ENCODE measurements at regions not wholly inside any gene's neighbourhood (a gene's known extent, or its start where the extent isn't known, plus 50 kb on each side); places are given as distances from the start of the nearest gene placed in this dataset.

DNA sequence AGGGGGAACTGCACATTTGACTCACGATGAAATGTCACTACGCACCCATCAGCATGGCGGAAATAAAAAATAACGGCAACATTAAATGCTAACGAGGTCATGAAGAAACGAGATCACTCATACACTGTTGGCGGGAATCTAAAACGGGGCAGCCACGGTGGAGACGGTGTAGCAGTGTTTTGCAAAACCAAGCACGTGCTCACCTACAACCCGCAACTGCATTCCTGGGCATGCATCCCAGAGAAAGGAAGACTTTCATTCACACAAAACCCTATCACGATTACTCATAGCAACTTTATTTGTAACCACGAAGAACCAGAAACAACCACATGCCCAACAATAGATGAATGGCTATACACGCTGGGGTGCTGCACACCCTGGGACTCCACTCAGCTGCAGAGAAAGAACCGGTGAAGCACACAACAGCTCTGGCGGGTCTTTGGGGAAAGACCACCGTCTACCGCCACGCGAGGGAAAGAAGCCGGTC is 77.0 kb downstream of the YTHDF1 start:
- TF ChIP-seq, protein P1, sequence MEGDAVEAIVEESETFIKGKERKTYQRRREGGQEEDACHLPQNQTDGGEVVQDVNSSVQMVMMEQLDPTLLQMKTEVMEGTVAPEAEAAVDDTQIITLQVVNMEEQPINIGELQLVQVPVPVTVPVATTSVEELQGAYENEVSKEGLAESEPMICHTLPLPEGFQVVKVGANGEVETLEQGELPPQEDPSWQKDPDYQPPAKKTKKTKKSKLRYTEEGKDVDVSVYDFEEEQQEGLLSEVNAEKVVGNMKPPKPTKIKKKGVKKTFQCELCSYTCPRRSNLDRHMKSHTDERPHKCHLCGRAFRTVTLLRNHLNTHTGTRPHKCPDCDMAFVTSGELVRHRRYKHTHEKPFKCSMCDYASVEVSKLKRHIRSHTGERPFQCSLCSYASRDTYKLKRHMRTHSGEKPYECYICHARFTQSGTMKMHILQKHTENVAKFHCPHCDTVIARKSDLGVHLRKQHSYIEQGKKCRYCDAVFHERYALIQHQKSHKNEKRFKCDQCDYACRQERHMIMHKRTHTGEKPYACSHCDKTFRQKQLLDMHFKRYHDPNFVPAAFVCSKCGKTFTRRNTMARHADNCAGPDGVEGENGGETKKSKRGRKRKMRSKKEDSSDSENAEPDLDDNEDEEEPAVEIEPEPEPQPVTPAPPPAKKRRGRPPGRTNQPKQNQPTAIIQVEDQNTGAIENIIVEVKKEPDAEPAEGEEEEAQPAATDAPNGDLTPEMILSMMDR (conservative IDR thresholded peaks at IDR 0.05; ENCODE audit: low read length) = no peak
- no peak for TF ChIP-seq EZH2phosphoT487 (IDR thresholded peaks at IDR 0.05; ENCODE audit: borderline replicate concordance, low read depth, low read length)
